Tibial artery (tissue), 4 donors: ENCODE measurements at regions not wholly inside any gene's neighbourhood (a gene's known extent, or its start where the extent isn't known, plus 50 kb on each side); places are given as distances from the start of the nearest gene placed in this dataset.
A peak's percentile ranks its signal among the peaks of the same experiment; 100 is the strongest.

Source experiments
- DNase-seq, 2 donors: peaks; one replicate each; pipeline ENCODE4 v3.0.0-alpha.2; 2019
- H3K27ac ChIP-seq, 2 donors: fragments of 200-600 bp; sonication (generic) in 1 of 2; 1 replicate in 1 of 2; 2 replicates in 1 of 2; pipeline ENCODE4 v1.5.1; 2018 to 2019; ENCODE audit warnings: mild to moderate bottlenecking in 1 of 2
- H3K27me3 ChIP-seq, 2 donors: fragments of 200-600 bp; sonication (generic) in 1 of 2; one replicate each; pipeline versions ENCODE4 v1.5.1 to v1.6.0; 2016 to 2019
- H3K36me3 ChIP-seq, 3 donors: fragments of 200-600 bp; sonication (generic) in 2 of 3; one replicate each; pipeline ENCODE4 v1.5.1; 2016 to 2019; ENCODE audit warnings: mild to moderate bottlenecking in 2 of 3
- H3K4me1 ChIP-seq, 4 donors: fragments of 200-600 bp; sonication (generic) in 2 of 4; 1 replicate in 3 of 4; 2 replicates in 1 of 4; pipeline ENCODE4 v1.5.1; 2016 to 2019
- H3K4me3 ChIP-seq, 2 donors: fragments of 200-600 bp; sonication (generic) in 1 of 2; 1 replicate in 1 of 2; 2 replicates in 1 of 2; pipeline ENCODE4 v1.5.1; 2018 to 2019; ENCODE audit warnings: mild to moderate bottlenecking in 2 of 2
- H3K9me3 ChIP-seq, 3 donors: fragments of 200-600 bp; sonication (generic) in 1 of 3; one replicate each; pipeline ENCODE4 v1.5.1; 2016 to 2019
- intact Hi-C: fragments of 100-400 bp; cut with DNase I; formaldehyde crosslinking; loops from one replicate; pipeline ENCODE4 v1.15.0; 2023; ENCODE audit warnings: low total_unique reads
- TF ChIP-seq, protein P1 (sequence below), 2 experiments: fragments of 200-600 bp in 1 of 2; fragments of 450-650 bp in 1 of 2; IDR thresholded peaks; one replicate each; pipeline ENCODE4 v1.5.1; 2017 to 2019; ENCODE audit warnings: antibody characterized with exemption in 2 of 2, mild to moderate bottlenecking in 1 of 2, moderate library complexity in 1 of 2

DNA sequence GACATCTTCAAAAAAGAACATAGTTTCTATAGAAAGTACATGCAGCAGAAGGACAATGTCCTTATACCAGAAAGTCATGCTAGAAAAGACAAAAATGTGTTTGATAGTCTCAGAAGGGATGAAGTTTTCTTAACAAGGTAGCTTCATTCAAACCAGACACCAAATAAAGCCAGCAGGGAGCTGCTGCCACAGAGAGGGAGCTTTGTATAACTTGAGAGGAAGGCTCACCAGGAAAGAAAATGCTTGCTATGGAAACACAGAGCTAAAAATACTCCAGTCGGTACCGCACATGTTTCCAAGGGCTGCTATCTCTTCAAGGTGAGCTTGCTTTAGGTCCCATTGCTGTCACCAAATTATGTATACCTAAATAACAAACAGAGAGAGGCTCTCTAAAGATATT, 1074.8 kb upstream of the ALCAM start:
- Histone ChIP-seq H3K4me3 (peak overlapping the region; percentile 10 to 17), H3K27ac (peak overlapping the region in 1 of 2 donors; percentile 1), H3K9me3 (peaks cover 0 to 6% (median 0%) of the 10 kb centered on the region in 3 donors), H3K27me3 (no peaks in the 10 kb centered on the region), H3K4me1 (peaks cover 0 to 10% (median 2%) of the 10 kb centered on the region in 4 donors), H3K36me3 (no peaks in the 10 kb centered on the region)
- DNase-seq, result no peak
- intact Hi-C loops, result no loop called here
- TF ChIP-seq, protein P1, sequence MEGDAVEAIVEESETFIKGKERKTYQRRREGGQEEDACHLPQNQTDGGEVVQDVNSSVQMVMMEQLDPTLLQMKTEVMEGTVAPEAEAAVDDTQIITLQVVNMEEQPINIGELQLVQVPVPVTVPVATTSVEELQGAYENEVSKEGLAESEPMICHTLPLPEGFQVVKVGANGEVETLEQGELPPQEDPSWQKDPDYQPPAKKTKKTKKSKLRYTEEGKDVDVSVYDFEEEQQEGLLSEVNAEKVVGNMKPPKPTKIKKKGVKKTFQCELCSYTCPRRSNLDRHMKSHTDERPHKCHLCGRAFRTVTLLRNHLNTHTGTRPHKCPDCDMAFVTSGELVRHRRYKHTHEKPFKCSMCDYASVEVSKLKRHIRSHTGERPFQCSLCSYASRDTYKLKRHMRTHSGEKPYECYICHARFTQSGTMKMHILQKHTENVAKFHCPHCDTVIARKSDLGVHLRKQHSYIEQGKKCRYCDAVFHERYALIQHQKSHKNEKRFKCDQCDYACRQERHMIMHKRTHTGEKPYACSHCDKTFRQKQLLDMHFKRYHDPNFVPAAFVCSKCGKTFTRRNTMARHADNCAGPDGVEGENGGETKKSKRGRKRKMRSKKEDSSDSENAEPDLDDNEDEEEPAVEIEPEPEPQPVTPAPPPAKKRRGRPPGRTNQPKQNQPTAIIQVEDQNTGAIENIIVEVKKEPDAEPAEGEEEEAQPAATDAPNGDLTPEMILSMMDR (IDR thresholded peaks at IDR 0.05), result no peak

DNA sequence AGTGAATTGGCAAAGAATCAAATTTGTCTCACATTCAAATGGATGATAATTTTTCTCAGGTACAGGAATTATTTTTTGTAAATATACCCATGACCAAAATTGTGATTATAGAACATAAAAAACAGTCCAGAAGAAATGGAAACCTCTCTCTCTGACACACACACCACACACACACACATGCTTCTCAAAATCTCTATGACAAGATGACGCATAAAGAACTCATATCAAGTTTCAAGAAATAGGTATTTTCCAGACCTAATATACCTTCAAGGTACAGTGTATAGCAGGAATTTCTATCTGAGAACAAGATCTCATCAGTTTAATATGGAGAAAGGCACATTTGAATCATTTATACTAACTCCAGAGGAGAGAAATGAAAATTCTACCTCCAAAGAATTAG, 1069.1 kb upstream of the ALCAM start:
- H3K4me1 ChIP-seq, result no peaks in the 10 kb centered on the region
- no peaks in the 10 kb centered on the region for H3K9me3 ChIP-seq
- H3K27ac ChIP-seq, result no peak overlapping the region
- no peak for DNase-seq
- no peak overlapping the region for H3K4me3 ChIP-seq
- intact Hi-C loops, result no loop called here
- TF ChIP-seq, protein P1 (IDR thresholded peaks at IDR 0.05), result no peak
- H3K27me3 ChIP-seq, result no peaks in the 10 kb centered on the region
- no peaks in the 10 kb centered on the region for H3K36me3 ChIP-seq

DNA sequence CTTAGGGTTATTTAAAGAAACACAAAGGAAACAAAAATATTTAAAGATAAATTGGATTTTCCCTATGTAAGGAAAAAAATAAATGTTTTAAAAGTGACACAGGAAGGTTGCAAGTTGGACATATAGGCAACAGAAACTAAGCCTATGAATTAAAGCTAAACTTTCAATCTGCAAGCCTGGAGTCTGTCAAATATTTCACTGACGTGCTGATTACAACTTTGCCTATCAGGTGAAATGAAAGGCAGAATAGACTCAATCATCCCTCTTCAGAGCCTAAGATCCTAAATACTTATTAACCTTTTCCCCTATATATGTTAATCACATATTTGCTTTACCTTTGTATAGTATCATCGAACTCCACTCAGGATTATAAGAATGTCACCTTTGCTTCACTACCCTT, 1068.0 kb upstream of the ALCAM start:
- intact Hi-C loops, result no loop called here
- Histone ChIP-seq H3K9me3 (no peaks in the 10 kb centered on the region), H3K4me3 (no peak overlapping the region), H3K27ac (no peak overlapping the region), H3K36me3 (no peaks in the 10 kb centered on the region), H3K4me1 (no peaks in the 10 kb centered on the region), H3K27me3 (no peaks in the 10 kb centered on the region)
- TF ChIP-seq, protein P1 (IDR thresholded peaks at IDR 0.05), result no peak
- DNase-seq, result no peak

DNA sequence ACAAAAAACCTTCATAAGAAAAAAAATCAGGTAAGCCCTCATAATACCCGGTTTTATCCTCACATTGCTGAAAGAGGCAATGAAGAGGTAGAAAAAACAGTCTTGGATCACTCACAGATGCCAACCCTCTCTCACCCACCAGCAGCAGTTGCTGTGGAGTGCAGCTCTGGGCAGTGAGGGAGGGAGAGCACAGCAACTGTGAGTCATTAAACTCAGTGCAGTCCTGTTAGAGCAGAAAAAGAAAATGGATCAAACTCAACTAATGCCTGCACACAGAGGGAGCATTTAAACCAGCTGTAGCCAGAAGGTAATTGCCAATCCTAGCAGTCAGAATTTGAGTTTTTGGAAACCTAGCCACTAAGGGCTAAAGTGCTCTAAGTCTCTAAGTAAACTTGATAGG, 1050.6 kb upstream of the ALCAM start:
- H3K36me3 ChIP-seq, result no peaks in the 10 kb centered on the region
- no peak overlapping the region for H3K27ac ChIP-seq
- DNase-seq, result no peak
- H3K4me3 ChIP-seq, result no peak overlapping the region
- H3K9me3 ChIP-seq, result peaks cover 0 to 11% (median 0%) of the 10 kb centered on the region in 3 donors
- no peaks in the 10 kb centered on the region for H3K4me1 ChIP-seq
- H3K27me3 ChIP-seq, result no peaks in the 10 kb centered on the region
- intact Hi-C loops, result no loop called here
- TF ChIP-seq, protein P1 (IDR thresholded peaks at IDR 0.05), result no peak

DNA sequence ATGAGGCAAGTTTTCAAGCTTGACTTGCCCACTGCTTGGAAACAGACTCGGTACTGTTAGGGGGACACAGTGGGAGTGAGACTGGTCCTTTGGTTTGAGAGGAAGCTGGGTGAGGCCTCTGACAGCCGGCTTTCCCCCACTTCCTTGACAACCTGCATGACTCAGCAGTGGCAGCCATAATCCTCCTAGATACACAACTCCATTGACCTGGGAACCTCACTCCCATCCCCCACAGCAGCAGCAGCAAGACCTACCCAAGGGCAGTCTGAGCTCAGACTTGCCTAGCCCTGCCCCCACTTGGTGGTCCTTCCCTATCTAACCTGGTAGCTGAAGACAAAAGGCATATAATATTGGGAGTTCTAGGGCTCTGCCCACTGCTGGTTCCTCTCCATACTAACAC, 1043.5 kb upstream of the ALCAM start:
- H3K36me3 ChIP-seq, result peaks cover 0 to 5% (median 0%) of the 10 kb centered on the region in 3 donors
- no peak for DNase-seq
- intact Hi-C loops, result no loop called here
- H3K9me3 ChIP-seq, result peaks cover 0 to 16% (median 0%) of the 10 kb centered on the region in 3 donors
- H3K27ac ChIP-seq, result no peak overlapping the region
- TF ChIP-seq, protein P1 (IDR thresholded peaks at IDR 0.05), result no peak
- H3K4me1 ChIP-seq, result peaks cover 0 to 13% (median 0%) of the 10 kb centered on the region in 4 donors
- H3K27me3 ChIP-seq, result no peaks in the 10 kb centered on the region
- no peak overlapping the region for H3K4me3 ChIP-seq

DNA sequence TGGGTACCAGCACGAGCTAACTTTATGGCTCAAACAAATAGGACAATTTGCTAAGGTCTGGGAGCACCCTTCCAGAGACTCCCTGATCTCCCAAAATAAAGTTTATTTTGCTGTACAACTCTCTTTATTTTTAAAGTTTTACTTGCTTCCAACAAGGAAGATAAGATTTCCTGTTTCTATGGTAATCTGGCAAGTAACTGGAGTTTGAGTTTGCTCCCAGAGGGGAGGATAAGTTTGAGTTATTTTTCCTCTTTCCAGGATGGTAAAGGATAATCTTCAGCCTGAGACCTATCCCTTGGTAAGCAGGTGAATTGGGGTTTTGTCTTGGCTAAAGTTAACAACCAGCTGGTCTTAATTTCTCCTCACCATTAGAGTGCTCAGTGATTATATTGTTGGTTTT, 1019.4 kb upstream of the ALCAM start:
- no peak for DNase-seq
- intact Hi-C loops, result no loop called here

More for the DNA sequence above, 1019.4 kb upstream of the ALCAM start:
- Histone ChIP-seq H3K4me1 (peaks cover 0 to 32% (median 0%) of the 10 kb centered on the region in 4 donors), H3K4me3 (no peak overlapping the region), H3K27me3 (no peaks in the 10 kb centered on the region), H3K27ac (peak overlapping the region in 1 of 2 donors; percentile 33), H3K9me3 (no peaks in the 10 kb centered on the region), H3K36me3 (no peaks in the 10 kb centered on the region)
- TF ChIP-seq, protein P1 (IDR thresholded peaks at IDR 0.05), result no peak
